Activated CD8-positive, alpha-beta memory T cell treated with anti-CD3 and anti-CD28 coated beads, Interleukin-2, amount 10 ng/mL, durations not matched to agents 7 days and 5 days (primary cell): ENCODE measurements at regions not wholly inside any gene's neighbourhood (a gene's known extent, or its start where the extent isn't known, plus 50 kb on each side); places are given as distances from the start of the nearest gene placed in this dataset.

Source experiments
- ATAC-seq: fragments of 150-1000 bp; cut with Tn5 transposase; one replicate; pipeline ENCODE4 v1.10.0; 2021; ENCODE audit warnings: moderate library complexity
- CTCF ChIA-PET: fragments of 350-600 bp; sonication (Branson Sonifier 250); formaldehyde crosslinking; loops from one replicate; lab custom pipeline; 2021; ENCODE audit warnings: antibody characterized with exemption; lab: Charles Lee
- DNase-seq: peaks from one replicate; pipeline ENCODE4 v3.0.0-alpha.2; 2020
- H3K27ac Mint-ChIP-seq: one replicate; pipeline ENCODE4 v1.8.0; 2021; ENCODE audit warnings: mild to moderate bottlenecking, mixed read lengths
- H3K27me3 Mint-ChIP-seq: one replicate; pipeline ENCODE4 v1.8.0; 2021; ENCODE audit warnings: mixed read lengths
- H3K36me3 Mint-ChIP-seq: one replicate; pipeline ENCODE4 v1.8.0; 2021; ENCODE audit warnings: mild to moderate bottlenecking, mixed read lengths
- H3K4me1 Mint-ChIP-seq: one replicate; pipeline ENCODE4 v1.8.0; 2021; ENCODE audit warnings: mixed read lengths
- H3K4me3 Mint-ChIP-seq: one replicate; pipeline ENCODE4 v1.8.0; 2021; ENCODE audit warnings: mild to moderate bottlenecking, moderate library complexity, mixed read lengths
- H3K9me3 Mint-ChIP-seq: one replicate; pipeline ENCODE4 v1.8.0; 2022; ENCODE audit warnings: low read depth, mixed read lengths

- ATAC-seq: no peak
- no peak for DNase-seq
- peaks cover 5% of the 10 kb centered on the region for H3K36me3 Mint-ChIP-seq
- H3K4me3 Mint-ChIP-seq: no peak overlapping the region
- CTCF ChIA-PET: no interaction called here
- H3K27ac Mint-ChIP-seq: peak overlapping the region; percentile 52
- no peaks in the 10 kb centered on the region for H3K9me3 Mint-ChIP-seq
- no peaks in the 10 kb centered on the region for H3K27me3 Mint-ChIP-seq
- peaks cover 46% of the 10 kb centered on the region for H3K4me1 Mint-ChIP-seq
Observed at GRCh38 chr10:110444004-110444337, 53.7 kb upstream of the DUSP5 start.

- CTCF ChIA-PET: interaction anchor here (0.6 to 2.7 kb wide), 2 partner anchors 13 to 34 kb away, joined by 3 to 7 read pairs; no protein-coding TSS in a partner anchor
- H3K9me3 Mint-ChIP-seq: peaks cover 2% of the 10 kb centered on the region
- ATAC-seq (no peak), DNase-seq (no peak)
- H3K4me1 Mint-ChIP-seq: peaks cover 62% of the 10 kb centered on the region
- no peaks in the 10 kb centered on the region for H3K27me3 Mint-ChIP-seq
- H3K4me3 Mint-ChIP-seq: no peak overlapping the region
- peaks cover 13% of the 10 kb centered on the region for H3K36me3 Mint-ChIP-seq
- H3K27ac Mint-ChIP-seq: no peak overlapping the region
Observed at GRCh38 chr10:110445871-110446270, 51.8 kb upstream of the DUSP5 start.

- Mint-ChIP-seq H3K4me1 (peaks cover 61% of the 10 kb centered on the region), H3K36me3 (peaks cover 14% of the 10 kb centered on the region), H3K4me3 (no peak overlapping the region), H3K9me3 (peaks cover 2% of the 10 kb centered on the region), H3K27me3 (no peaks in the 10 kb centered on the region), H3K27ac (no peak overlapping the region)
- CTCF ChIA-PET: interaction anchor here (0.6 to 2.7 kb wide), 4 partner anchors 13 to 92 kb away, joined by 3 to 7 read pairs (median 4); no protein-coding TSS in a partner anchor
- ATAC-seq (no peak), DNase-seq (no peak)
Observed at GRCh38 chr10:110446277-110446676, 51.4 kb upstream of the DUSP5 start.

GRCh38 chr10:110446954-110447608 is 50.6 kb upstream of the DUSP5 start:
- Mint-ChIP-seq H3K27me3 (no peaks in the 10 kb centered on the region), H3K27ac (peak overlapping the region; percentile 63), H3K9me3 (peaks cover 2% of the 10 kb centered on the region), H3K4me1 (peaks cover 53% of the 10 kb centered on the region), H3K4me3 (no peak overlapping the region), H3K36me3 (peaks cover 14% of the 10 kb centered on the region)
- DNase-seq (peak; percentile 39), ATAC-seq (no peak)
- CTCF ChIA-PET: interaction anchor here (0.7 to 2.7 kb wide), 5 partner anchors 15 to 101 kb away, joined by 3 to 7 read pairs (median 5); no protein-coding TSS in a partner anchor

GRCh38 chr10:110447886-110448285 is 49.8 kb upstream of the DUSP5 start:
- CTCF ChIA-PET: interaction anchor here (0.7 to 4.1 kb wide), 9 partner anchors 16 to 102 kb away, joined by 3 to 17 read pairs (median 4); no protein-coding TSS in a partner anchor
- Mint-ChIP-seq H3K4me3 (no peak overlapping the region), H3K9me3 (peaks cover 2% of the 10 kb centered on the region)

More at GRCh38 chr10:110447886-110448285, 49.8 kb upstream of the DUSP5 start:
- peaks cover 14% of the 10 kb centered on the region for H3K36me3 Mint-ChIP-seq
- peaks cover 48% of the 10 kb centered on the region for H3K4me1 Mint-ChIP-seq
- peak; percentile 29 for DNase-seq
- no peaks in the 10 kb centered on the region for H3K27me3 Mint-ChIP-seq
- no peak for ATAC-seq
- peak overlapping the region; percentile 92 for H3K27ac Mint-ChIP-seq
